HUDEP-2 (cell line): ENCODE measurements at regions not wholly inside any gene's neighbourhood (a gene's known extent, or its start where the extent isn't known, plus 50 kb on each side); places are given as distances from the start of the nearest gene placed in this dataset.
"Not testable (repeated sequence)": the region's sequence is repeated elsewhere in the genome, so short reads cannot be mapped to it uniquely, and the experiment has no call there.

ENCODE experiments used
- DNase-seq, 76 experiments: peaks; one replicate each; lab custom pipeline; 2025; ENCODE audit not compliant: unreplicated experiment in 76 of 76; lab: John Stamatoyannopoulos, UW

DNA sequence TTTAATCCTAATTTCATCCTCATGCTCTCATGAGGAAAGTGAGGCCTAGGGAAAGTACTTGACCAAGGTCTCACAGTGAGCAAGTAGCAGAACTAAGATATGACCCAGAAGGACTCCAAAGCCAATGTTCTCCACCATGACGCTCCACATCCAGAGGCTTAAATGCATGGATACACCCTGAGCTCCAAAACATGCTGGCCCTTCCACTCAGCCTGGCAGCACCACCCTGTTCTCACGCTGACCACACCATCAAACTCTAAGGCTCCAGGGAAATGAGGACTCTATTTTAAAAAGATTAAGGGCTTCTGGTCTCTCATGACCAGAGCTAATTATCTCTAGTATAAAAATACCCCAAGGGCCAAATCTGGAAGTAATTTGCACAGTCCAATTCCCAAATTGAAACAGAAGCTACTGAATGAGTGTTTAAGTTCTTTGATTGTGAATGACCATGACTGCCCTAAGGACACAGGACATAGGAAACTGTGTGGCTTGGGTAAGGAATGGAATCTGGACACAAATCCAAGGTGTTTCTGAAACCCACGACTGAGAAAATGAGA is 71.1 kb upstream of the ABLIM1 start:
- no peak for DNase-seq

DNA sequence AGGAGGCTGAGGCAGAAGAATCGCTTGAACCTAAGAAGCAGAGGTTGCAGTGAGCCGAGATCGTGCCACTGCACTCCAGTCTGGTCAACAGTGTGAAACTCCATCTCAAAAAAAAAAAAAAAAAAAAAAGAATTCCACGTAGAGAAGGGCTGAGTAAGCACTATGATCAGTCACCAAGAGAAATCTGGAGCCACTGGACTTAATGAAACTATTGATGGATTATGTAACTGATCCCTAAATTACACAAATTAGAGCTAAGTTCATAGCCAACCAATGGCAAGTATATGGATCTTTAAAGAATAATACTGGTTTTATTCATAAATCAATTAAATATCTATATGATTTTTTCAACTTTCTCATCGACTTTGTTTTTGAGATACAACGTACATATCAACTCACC is 72.2 kb upstream of the ABLIM1 start:
- DNase-seq = no peak

GRCh38 chr10:114732931-114733330 is 74.9 kb upstream of the ABLIM1 start:
- DNase-seq = no peak

DNA sequence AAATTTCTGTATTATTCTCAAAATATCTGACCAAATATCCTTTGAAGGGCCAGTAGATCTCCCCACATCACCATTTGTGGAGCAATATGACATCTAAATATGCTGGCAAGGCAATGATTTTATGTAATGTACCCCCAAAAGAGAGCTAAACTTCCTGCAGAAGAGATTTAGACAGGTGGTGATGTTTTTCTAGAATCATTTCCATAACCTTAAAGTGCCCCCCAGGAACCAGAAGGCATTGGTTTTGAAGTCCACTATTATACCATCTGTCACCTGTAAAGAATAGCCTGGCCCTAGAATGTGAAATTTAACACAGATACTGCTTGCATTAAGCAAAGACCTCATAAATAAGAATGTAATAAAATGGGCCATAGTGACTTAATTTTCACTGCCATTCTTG is 77.9 kb upstream of the ABLIM1 start:
- no peak for DNase-seq

GRCh38 chr10:114743521-114744231 is 77.9 kb upstream of the FHIP2A start:
- no peak for DNase-seq

GRCh38 chr10:114746531-114746930 is 75.0 kb upstream of the FHIP2A start:
- DNase-seq = no peak

DNA sequence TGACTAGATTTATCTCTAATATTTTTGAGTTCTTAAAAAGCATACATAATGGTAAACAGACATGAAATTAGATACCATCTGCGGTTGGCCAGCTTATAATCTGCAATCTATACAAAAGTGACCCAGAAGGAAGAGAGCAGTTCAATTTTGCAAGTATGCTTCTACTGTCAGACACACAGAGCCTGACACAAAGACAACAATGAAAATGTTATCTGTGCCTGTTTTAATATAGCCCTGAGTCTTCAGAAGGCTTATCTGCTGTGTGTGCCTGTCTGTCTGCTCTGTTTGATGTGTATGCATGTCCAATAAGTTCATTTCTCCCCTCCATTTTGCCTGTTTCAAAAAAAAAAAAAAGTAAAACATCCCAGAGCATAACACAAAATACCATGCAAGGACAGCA is 73.3 kb upstream of the FHIP2A start:
- DNase-seq = no peak

DNA sequence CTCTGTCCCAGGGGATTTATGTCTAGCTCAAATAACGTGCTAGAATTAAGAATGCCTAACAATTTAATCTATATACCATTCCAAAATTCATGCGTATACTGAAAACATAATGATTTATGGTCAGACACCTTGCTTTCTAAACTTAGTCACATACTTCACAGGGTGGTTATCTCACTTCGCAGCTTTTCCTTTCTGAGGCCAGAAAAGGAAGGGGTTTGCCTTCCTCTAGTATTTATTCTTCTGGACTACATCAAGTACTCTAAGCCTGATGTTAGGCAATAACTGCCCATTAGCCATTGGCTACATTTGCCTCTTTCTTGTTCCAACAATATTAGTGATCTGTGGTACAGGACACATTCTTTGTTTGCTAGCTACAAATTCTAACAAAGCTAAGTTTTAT is 72.6 kb upstream of the FHIP2A start:
- DNase-seq = peak in 2 of 76 experiments; percentile 2

GRCh38 chr10:114749510-114749909 is 72.1 kb upstream of the FHIP2A start:
- DNase-seq = no peak

GRCh38 chr10:114751856-114752255 is 69.7 kb upstream of the FHIP2A start:
- DNase-seq = no peak

GRCh38 chr10:114752570-114752969 is 69.0 kb upstream of the FHIP2A start:
- DNase-seq = not testable (repeated sequence)

DNA sequence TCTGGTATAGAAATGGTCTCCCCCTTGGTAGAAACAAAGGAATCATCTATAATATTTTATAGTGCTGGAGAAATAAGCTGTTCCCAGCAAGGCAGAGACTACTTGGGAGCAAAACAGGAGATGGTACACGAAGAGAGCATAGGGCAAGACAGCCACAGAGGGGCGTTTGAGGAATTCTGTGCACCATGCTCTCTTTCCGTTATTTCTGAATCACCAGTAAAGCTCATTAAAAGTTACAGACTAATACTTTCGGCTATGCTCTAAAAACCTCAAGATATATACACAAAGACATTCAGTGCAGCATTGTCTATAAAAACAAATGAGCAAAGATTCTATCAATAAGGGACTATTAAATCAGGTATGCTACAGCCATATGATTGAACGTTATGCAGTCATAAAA is 68.5 kb upstream of the FHIP2A start:
- no peak for DNase-seq

- no peak for DNase-seq
Observed at GRCh38 chr10:114754445-114755320, 66.9 kb upstream of the FHIP2A start.

- DNase-seq = no peak
Observed at GRCh38 chr10:114755537-114755936, 66.0 kb upstream of the FHIP2A start.

GRCh38 chr10:114758331-114758730 is 63.2 kb upstream of the FHIP2A start:
- no peak for DNase-seq

DNA sequence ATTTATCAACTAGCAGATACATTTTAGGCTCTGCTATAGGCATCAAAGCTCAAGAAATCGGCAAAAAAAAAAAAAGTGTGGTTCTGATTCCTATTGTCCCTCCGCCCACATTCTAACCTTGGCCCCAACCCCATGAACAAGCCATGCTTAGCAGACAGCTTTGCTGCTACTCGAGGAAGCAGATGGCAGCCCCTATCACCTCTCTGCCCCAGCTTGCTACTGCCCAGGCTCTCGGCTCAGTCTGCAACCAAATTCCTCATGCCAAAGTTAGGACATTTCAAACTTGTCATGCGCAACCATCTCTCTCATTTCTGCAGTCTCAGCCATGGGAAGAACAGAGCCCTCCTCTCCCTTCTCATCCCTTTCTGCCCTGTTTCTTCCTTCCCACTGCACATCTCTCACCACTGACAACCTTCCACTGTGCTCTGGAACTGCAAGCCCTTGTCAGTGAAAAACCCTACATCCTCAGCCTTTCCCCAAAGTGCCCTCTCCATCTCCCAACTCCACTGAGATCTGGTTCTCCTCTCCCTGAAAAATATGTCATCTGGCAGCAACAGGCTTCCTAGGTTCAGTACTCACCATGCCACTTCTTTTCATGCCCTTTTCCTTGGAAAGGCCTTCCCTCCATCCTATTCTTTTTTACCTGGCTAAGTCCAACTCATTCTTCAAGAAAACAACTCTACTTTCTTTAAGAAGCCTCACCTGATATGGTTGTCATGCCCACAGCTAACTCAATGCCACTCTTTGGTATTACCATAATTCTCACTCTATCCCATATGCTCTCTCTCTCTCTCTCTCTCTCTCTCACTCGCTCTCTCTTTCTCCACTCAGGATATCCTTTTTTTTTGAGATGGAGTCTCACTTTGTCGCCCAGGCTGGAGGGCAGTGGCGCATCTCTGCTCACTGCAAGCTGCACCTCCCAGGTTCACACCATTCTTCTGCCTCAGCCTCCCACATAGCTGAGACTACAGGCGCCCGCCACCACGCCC is 60.1 kb upstream of the FHIP2A start:
- no peak for DNase-seq

- no peak for DNase-seq
Observed at GRCh38 chr10:114762811-114763210, 58.8 kb upstream of the FHIP2A start.

- no peak for DNase-seq
Observed at GRCh38 chr10:114764656-114765055, 56.9 kb upstream of the FHIP2A start.

GRCh38 chr10:114766470-114766869 is 55.1 kb upstream of the FHIP2A start:
- no peak for DNase-seq

DNA sequence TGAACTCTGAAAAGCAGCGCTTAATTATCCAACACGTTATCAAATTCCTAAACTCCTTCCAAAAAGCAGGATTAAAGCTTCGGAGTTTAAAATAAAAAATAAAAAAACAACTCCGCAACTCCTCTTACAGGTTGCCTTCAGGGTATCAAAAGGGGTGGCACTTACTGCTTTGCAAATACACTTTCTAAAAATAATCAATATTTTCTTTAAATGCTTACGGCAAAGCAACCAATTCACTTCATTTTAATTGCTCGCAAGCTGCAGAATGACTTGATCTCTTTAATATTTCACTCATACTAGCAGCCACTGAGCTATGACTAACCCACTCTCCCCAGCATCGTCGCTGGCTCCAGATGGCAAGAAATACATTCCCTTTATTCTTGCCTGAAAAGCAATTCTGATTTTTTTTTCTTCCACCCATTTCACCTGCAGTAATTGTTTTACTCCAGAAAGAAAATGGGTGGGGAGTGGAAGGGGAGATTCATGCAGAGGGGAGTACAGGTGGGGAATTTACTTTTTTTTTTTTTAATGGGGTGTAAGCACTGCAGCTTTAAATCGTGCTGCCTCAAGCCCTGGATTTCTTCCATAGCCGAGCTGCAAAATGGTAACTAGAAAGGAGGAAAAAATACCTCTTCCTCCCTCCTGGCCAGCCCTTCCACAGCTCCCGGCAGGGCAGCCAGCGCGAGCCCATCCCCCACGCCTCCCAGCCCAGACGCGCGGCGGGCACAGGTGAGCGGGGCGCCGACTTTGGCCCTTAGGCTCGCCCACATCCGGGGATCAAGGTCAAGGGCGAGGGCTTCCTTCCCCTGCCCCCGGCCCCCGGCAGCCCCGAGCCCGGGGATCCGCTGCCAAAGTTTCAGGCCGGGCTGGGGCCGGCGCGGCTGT is 54.2 kb upstream of the FHIP2A start:
- DNase-seq = no peak
